ENCODE measurements at regions not wholly inside any gene's neighbourhood (a gene's known extent, or its start where the extent isn't known, plus 50 kb on each side); places are given as distances from the start of the nearest gene placed in this dataset.

GRCh38 chr4:62913065-62913464, 1496.2 kb downstream of the TECRL start:
- no peak overlapping the region for H3K27ac ChIP-seq (ENCODE audit: low read length)
- H3K4me2 ChIP-seq (ENCODE audit: low read depth, low read length): no peak overlapping the region
- TF ChIP-seq EZH2phosphoT487 (IDR thresholded peaks at IDR 0.05; ENCODE audit: low read length) (no peak), EZH2 (optimal IDR thresholded peaks at IDR 0.05; ENCODE audit: low read depth, low read length) (no peak), CTCF (IDR thresholded peaks at IDR 0.05; ENCODE audit: low read length) (no peak)
- H3K4me3 ChIP-seq (ENCODE audit: low read length): no peak overlapping the region
- H4K20me1 ChIP-seq (ENCODE audit: insufficient read depth, low read length): no peaks in the 10 kb centered on the region
- no peak overlapping the region for H3K9ac ChIP-seq (ENCODE audit: low read length)
- no peaks in the 10 kb centered on the region for H3F3A ChIP-seq (ENCODE audit: insufficient read depth, low read length)
- H3K79me2 ChIP-seq (ENCODE audit: low read length): no peaks in the 10 kb centered on the region
- DNase-seq: no peak
- 0 out of 2 replicates have a peak overlapping the region, but pooled peaks have one; percentile 54 for H2AFZ ChIP-seq (ENCODE audit: low read length)
- no peaks in the 10 kb centered on the region for H3K9me2 ChIP-seq (replicated peaks; ENCODE audit: insufficient read depth, low read length)
- H3K9me3 ChIP-seq (replicated peaks; ENCODE audit: insufficient read depth, low read length): no peaks in the 10 kb centered on the region
- H3K27me3 ChIP-seq (replicated peaks; ENCODE audit: insufficient read depth, low read length): no peaks in the 10 kb centered on the region
- H3K36me3 ChIP-seq (replicated peaks; ENCODE audit: insufficient read depth, low read length): no peaks in the 10 kb centered on the region
- H3K4me1 ChIP-seq (ENCODE audit: low read length): no peaks in the 10 kb centered on the region

- H3F3A ChIP-seq (ENCODE audit: insufficient read depth, low read length): no peaks in the 10 kb centered on the region
- 0 out of 2 replicates have a peak overlapping the region, but pooled peaks have one; percentile 22 for H3K4me2 ChIP-seq (ENCODE audit: low read depth, low read length)
- no peaks in the 10 kb centered on the region for H3K9me2 ChIP-seq (replicated peaks; ENCODE audit: insufficient read depth, low read length)
- no peak for DNase-seq
- H3K27ac ChIP-seq (ENCODE audit: low read length): no peak overlapping the region
- no peaks in the 10 kb centered on the region for H3K9me3 ChIP-seq (replicated peaks; ENCODE audit: insufficient read depth, low read length)
- H3K27me3 ChIP-seq (replicated peaks; ENCODE audit: insufficient read depth, low read length): no peaks in the 10 kb centered on the region
- H3K9ac ChIP-seq (ENCODE audit: low read length): no peak overlapping the region
- TF ChIP-seq EZH2phosphoT487 (IDR thresholded peaks at IDR 0.05; ENCODE audit: low read length): no peak
- no peak for TF ChIP-seq CTCF (IDR thresholded peaks at IDR 0.05; ENCODE audit: low read length)
- TF ChIP-seq EZH2 (optimal IDR thresholded peaks at IDR 0.05; ENCODE audit: low read depth, low read length): no peak
- H3K79me2 ChIP-seq (ENCODE audit: low read length): no peaks in the 10 kb centered on the region
- no peaks in the 10 kb centered on the region for H4K20me1 ChIP-seq (ENCODE audit: insufficient read depth, low read length)
- H2AFZ ChIP-seq (ENCODE audit: low read length): peak overlapping the region; percentile 54
- H3K4me3 ChIP-seq (ENCODE audit: low read length): no peak overlapping the region
- no peaks in the 10 kb centered on the region for H3K4me1 ChIP-seq (ENCODE audit: low read length)
- H3K36me3 ChIP-seq (replicated peaks; ENCODE audit: insufficient read depth, low read length): no peaks in the 10 kb centered on the region
Measured at GRCh38 chr4:62912531-62912930, 1496.7 kb downstream of the TECRL start.

GRCh38 chr4:62909238-62909637, 1500.0 kb downstream of the TECRL start:
- H3K4me1 ChIP-seq (ENCODE audit: low read length): no peaks in the 10 kb centered on the region
- no peaks in the 10 kb centered on the region for H3K9me3 ChIP-seq (replicated peaks; ENCODE audit: insufficient read depth, low read length)
- H3K36me3 ChIP-seq (replicated peaks; ENCODE audit: insufficient read depth, low read length): no peaks in the 10 kb centered on the region
- H3K9me2 ChIP-seq (replicated peaks; ENCODE audit: insufficient read depth, low read length): no peaks in the 10 kb centered on the region
- H2AFZ ChIP-seq (ENCODE audit: low read length): no peak overlapping the region
- H3K27ac ChIP-seq (ENCODE audit: low read length): no peak overlapping the region
- no peak overlapping the region for H3K9ac ChIP-seq (ENCODE audit: low read length)
- no peak overlapping the region for H3K4me3 ChIP-seq (ENCODE audit: low read length)
- no peak for DNase-seq
- no peaks in the 10 kb centered on the region for H3K27me3 ChIP-seq (replicated peaks; ENCODE audit: insufficient read depth, low read length)
- no peaks in the 10 kb centered on the region for H3K79me2 ChIP-seq (ENCODE audit: low read length)
- H3F3A ChIP-seq (ENCODE audit: insufficient read depth, low read length): no peaks in the 10 kb centered on the region
- H4K20me1 ChIP-seq (ENCODE audit: insufficient read depth, low read length): no peaks in the 10 kb centered on the region
- no peak for TF ChIP-seq EZH2phosphoT487 (IDR thresholded peaks at IDR 0.05; ENCODE audit: low read length)
- no peak for TF ChIP-seq EZH2 (optimal IDR thresholded peaks at IDR 0.05; ENCODE audit: low read depth, low read length)
- TF ChIP-seq CTCF (IDR thresholded peaks at IDR 0.05; ENCODE audit: low read length): no peak
- no peak overlapping the region for H3K4me2 ChIP-seq (ENCODE audit: low read depth, low read length)
